ENCODE measurements at regions not wholly inside any gene's neighbourhood (a gene's known extent, or its start where the extent isn't known, plus 50 kb on each side); places are given as distances from the start of the nearest gene placed in this dataset.

DNA sequence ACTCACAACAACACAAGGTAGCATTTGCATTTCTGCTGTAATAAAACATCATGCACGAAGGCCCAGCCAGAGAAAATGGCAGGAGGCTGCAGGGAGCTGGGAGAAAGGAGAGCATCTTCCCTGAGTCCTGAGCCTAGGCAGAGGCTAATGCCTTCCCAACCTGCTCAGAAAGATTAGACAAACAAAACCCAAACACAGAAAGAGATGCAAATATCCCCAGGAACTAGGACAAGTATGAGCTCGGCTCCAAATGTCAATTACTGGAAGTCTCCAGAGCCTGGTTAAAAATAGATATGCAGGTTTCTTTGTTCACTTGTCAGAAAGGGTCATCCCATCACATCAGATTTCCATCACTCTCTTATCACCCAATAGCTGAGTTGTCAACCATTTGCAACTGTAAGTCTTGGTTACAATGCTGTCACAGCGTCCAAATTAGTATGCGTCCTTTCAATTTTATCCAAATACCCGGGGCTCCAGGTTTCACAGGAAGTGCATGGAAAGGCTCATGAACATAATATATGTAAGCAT is 316.5 kb upstream of the CELF2 start:
- no peak for TF ChIP-seq EZH2 (IDR thresholded peaks at IDR 0.05; ENCODE audit: insufficient read depth, poor library complexity, severe bottlenecking)
- TF ChIP-seq EZH2phosphoT487 (IDR thresholded peaks at IDR 0.05; ENCODE audit: insufficient read depth, low read depth), result no peak
